Activated CD8-positive, alpha-beta T cell treated with anti-CD3 and anti-CD28 coated beads, Interleukin-2, amount 10 ng/mL, durations not matched to agents 7 days and 5 days (primary cell): ENCODE measurements at regions not wholly inside any gene's neighbourhood (a gene's known extent, or its start where the extent isn't known, plus 50 kb on each side); places are given as distances from the start of the nearest gene placed in this dataset.

Experiments used
- ATAC-seq: fragments of 150-1000 bp; cut with Tn5 transposase; one replicate; pipeline ENCODE4 v1.10.0; 2021; ENCODE audit warnings: moderate library complexity
- CTCF ChIA-PET: fragments of 350-600 bp; sonication (Branson Sonifier 250); formaldehyde crosslinking; loops from one replicate; lab custom pipeline; 2021; ENCODE audit warnings: antibody characterized with exemption; lab: Charles Lee
- POLR2A ChIA-PET: fragments of 350-600 bp; sonication (Branson Sonifier 250); formaldehyde crosslinking; loops from one replicate; lab custom pipeline; 2021; ENCODE audit warnings: antibody characterized with exemption; lab: Charles Lee
- DNase-seq: peaks from one replicate; pipeline ENCODE4 v3.0.0-alpha.2; 2020
- H3K27ac Mint-ChIP-seq: one replicate; pipeline ENCODE4 v1.8.0; 2021; ENCODE audit warnings: mild to moderate bottlenecking, mixed read lengths
- H3K27me3 Mint-ChIP-seq: one replicate; pipeline ENCODE4 v1.8.0; 2021; ENCODE audit warnings: low read depth, mixed read lengths
- H3K36me3 Mint-ChIP-seq: one replicate; pipeline ENCODE4 v1.8.0; 2021; ENCODE audit warnings: low read depth, mixed read lengths
- H3K4me1 Mint-ChIP-seq: one replicate; pipeline ENCODE4 v1.8.0; 2021; ENCODE audit warnings: low read depth, mixed read lengths
- H3K4me3 Mint-ChIP-seq: one replicate; pipeline ENCODE4 v1.8.0; 2021; ENCODE audit warnings: mild to moderate bottlenecking, mixed read lengths
- H3K9me3 Mint-ChIP-seq: one replicate; pipeline ENCODE4 v1.8.0; 2022; ENCODE audit warnings: mixed read lengths; ENCODE audit not compliant: insufficient read depth

DNA sequence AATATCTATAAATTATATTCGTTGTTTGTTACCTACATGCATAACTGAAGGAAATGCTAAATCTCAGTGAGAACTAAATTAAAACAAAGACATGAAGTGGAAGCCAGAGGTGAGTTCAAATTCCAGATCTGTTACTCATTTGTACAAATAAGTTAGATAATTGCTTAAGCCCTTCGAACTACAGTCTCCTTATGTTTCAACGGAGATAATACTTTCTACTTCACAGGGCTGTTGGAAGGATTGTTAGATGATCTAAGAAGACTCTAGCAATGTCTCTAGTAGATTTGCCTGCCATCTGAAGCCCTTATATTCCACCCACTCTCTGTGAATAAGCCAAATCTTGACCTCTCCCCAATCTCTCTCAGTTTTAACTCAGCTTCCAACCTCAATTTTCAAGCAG is 125.8 kb downstream of the P2RY1 start:
- ATAC-seq (no peak), DNase-seq (no peak)
- no peak overlapping the region for H3K27ac Mint-ChIP-seq
- no peaks in the 10 kb centered on the region for H3K27me3 Mint-ChIP-seq
- no peaks in the 10 kb centered on the region for H3K9me3 Mint-ChIP-seq
- POLR2A ChIA-PET, result no interaction called here
- H3K4me1 Mint-ChIP-seq, result no peaks in the 10 kb centered on the region
- H3K36me3 Mint-ChIP-seq, result no peaks in the 10 kb centered on the region
- no peak overlapping the region for H3K4me3 Mint-ChIP-seq
- CTCF ChIA-PET, result no interaction called here

DNA sequence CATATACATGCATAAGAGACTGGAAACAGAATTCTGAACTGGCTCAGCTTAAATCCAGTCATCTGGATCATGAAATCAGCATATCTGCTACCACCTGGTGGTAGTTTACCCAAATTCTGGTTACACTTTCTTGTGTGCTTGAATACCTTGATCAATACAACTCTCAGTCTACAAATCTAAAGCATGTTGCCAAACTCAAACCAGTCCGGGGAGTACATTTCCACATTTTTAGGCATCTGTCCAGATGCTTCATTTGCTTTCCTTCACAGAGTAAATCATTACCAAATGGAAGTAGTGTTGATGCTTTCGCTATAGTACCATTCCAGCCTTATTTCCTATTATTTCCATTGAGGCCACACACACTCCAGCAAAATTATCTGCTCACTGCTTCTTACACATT is 126.4 kb downstream of the P2RY1 start:
- no peak for ATAC-seq
- no peaks in the 10 kb centered on the region for H3K36me3 Mint-ChIP-seq
- CTCF ChIA-PET, result no interaction called here

DNA sequence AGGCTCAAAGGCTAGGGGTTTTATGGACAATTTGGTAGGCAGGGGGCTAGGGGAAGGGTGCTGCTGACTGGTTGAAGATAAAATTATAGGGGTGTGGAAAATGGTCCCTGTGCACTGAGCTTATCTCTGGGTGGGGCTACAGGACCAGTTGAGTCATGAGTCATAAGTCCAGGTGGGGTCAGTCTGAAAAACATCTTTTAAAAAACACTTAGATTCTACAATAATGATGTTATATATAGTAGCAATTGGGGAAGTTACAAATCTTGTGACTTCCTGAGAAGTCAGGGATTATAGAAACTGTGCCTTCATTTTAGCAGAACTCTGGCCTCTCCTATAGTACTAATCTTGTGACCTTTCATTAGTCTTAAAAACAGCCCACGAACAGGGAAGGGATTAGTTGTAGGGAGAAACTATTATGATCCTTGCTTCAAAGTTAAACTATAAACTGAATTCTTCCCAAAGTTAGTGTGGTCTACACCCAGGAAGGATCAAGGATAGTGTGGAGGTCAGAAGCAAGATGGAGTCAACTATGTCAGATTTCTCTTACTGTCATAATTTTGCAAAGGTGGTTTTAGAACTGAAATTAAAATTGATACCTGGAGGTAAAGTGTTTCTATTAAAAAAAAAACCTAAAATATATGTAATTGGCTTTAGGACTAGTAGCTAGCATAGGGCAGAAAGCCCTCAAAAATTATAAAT is 130.1 kb downstream of the P2RY1 start:
- H3K36me3 Mint-ChIP-seq, result no peaks in the 10 kb centered on the region
- ChIA-PET POLR2A (no interaction called here), CTCF (no interaction called here)
- H3K9me3 Mint-ChIP-seq, result no peaks in the 10 kb centered on the region
- H3K27me3 Mint-ChIP-seq, result no peaks in the 10 kb centered on the region
- H3K4me1 Mint-ChIP-seq, result no peaks in the 10 kb centered on the region
- H3K4me3 Mint-ChIP-seq, result no peak overlapping the region
- H3K27ac Mint-ChIP-seq, result no peak overlapping the region
- ATAC-seq (no peak), DNase-seq (no peak)

More for the DNA sequence above, 126.4 kb downstream of the P2RY1 start:
- H3K4me1 Mint-ChIP-seq, result no peaks in the 10 kb centered on the region
- POLR2A ChIA-PET, result no interaction called here
- H3K27me3 Mint-ChIP-seq, result no peaks in the 10 kb centered on the region
- DNase-seq, result no peak
- H3K4me3 Mint-ChIP-seq, result no peak overlapping the region
- no peak overlapping the region for H3K27ac Mint-ChIP-seq
- no peaks in the 10 kb centered on the region for H3K9me3 Mint-ChIP-seq

DNA sequence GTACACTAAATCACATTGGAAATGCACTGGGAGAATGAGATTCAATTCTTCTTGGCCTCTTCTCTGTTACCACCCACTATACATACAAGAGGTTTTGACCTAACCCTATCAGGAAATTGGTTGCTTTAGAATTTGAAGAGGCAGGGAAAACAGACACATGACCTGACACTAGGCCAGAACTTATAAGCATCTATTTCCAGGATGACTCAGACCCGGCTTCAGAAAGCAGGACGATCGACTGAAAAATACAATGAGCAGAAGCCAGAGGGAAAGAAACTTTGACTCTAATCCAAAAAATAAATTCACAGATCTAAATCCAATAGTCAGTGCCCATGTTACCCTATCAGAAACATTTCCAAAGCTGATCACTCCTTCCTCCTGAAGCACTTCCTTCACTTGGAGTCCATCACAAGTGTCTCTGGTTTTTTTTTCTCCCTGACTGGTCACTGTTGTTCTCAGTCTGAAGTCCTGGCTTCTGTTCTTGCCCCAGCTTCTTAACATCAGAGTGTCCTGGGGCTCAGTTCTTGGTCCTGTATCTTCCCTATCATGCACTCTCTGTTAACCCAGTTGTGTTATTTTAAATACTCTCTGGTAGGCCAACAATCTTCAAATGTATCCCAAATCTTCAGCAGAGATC is 133.6 kb downstream of the P2RY1 start:
- ATAC-seq (no peak), DNase-seq (no peak)
- ChIA-PET CTCF (no interaction called here), POLR2A (no interaction called here)
- no peaks in the 10 kb centered on the region for H3K4me1 Mint-ChIP-seq
- peaks cover 3% of the 10 kb centered on the region for H3K27me3 Mint-ChIP-seq
- H3K9me3 Mint-ChIP-seq, result no peaks in the 10 kb centered on the region
- no peak overlapping the region for H3K4me3 Mint-ChIP-seq
- H3K27ac Mint-ChIP-seq, result no peak overlapping the region
- H3K36me3 Mint-ChIP-seq, result no peaks in the 10 kb centered on the region

DNA sequence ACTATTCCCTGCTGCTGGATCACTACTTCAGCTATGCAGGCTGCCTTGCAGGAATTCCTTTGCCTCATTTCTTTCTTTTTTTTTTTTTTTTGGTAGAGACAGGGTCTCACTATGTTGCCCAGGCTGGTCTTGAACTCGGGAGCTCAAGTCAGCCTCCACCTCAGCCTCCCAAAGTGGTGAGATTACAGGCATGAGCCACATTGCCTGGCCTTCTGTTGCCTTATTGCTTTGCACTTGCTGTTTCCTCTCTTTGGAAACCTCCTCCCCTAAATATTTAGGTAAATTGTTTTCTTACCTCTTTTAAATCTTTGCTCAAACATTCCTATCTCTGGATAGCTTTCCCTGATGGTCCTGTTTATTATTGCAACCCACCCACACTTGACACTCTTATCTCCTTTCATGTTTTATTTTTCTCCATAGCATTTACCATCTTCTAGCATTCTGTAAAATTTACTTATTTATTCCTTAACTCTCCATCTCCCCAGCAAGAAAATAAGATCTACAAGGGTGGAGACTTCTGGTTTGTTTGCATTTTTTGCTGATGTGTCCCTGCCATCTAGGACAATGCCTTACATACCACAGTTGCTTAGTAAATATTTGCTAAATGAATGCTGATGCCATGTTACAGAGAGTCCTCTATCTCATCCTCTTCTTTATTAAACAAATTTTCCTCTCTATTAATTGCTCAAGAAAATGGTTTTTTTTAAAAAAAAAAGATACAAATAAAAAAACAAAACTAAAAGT is 134.8 kb downstream of the P2RY1 start:
- Mint-ChIP-seq H3K4me1 (no peaks in the 10 kb centered on the region), H3K27ac (no peak overlapping the region), H3K9me3 (no peaks in the 10 kb centered on the region), H3K27me3 (peaks cover 3% of the 10 kb centered on the region), H3K36me3 (no peaks in the 10 kb centered on the region), H3K4me3 (no peak overlapping the region)
- CTCF ChIA-PET, result no interaction called here
- DNase-seq, result no peak
- ATAC-seq, result no peak
- POLR2A ChIA-PET, result no interaction called here

DNA sequence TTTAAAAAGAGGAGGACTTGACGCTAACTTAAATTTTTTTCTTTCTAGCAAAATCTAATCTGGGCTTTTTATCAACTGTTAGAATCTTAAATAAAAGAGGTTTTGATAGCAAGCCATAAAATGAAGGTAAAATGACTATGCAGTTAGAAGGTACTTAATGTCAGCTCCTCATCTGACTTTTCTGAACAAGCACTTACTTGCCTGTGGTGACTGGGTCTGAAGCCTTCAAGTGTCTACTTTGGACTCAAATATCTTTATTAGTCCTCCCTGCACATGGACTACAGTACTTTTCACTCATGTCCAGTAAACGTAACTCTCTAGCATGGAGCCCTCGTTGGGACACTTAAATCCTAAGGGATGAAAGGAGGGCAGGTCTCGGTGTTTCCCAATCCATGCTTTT is 135.9 kb downstream of the P2RY1 start:
- POLR2A ChIA-PET, result no interaction called here
- Mint-ChIP-seq H3K36me3 (no peaks in the 10 kb centered on the region), H3K27ac (no peak overlapping the region), H3K27me3 (peaks cover 3% of the 10 kb centered on the region), H3K4me3 (no peak overlapping the region), H3K9me3 (no peaks in the 10 kb centered on the region), H3K4me1 (no peaks in the 10 kb centered on the region)
- no peak for DNase-seq
- no peak for ATAC-seq
- CTCF ChIA-PET, result no interaction called here

DNA sequence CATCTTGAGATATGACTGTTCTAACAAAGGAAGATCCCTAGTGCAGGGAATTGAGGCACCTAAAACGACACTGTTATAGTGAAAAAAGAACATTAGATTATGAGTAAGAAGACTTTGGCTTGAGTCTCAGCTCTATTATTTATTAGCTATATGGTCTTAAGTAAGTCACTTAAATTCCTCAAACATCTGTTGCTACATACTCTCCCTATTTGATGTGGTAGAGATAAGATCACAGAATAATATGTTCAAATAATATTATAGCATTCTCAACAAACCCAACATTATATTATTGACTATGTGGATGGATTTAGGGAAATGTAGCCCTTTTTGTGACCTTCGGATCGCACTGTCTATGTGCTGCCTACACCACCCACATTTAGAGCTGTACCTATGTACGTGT is 136.9 kb downstream of the P2RY1 start:
- ATAC-seq, result no peak
- ChIA-PET CTCF (no interaction called here), POLR2A (no interaction called here)
- no peak overlapping the region for H3K4me3 Mint-ChIP-seq
- H3K27ac Mint-ChIP-seq, result no peak overlapping the region
- H3K36me3 Mint-ChIP-seq, result no peaks in the 10 kb centered on the region
- DNase-seq, result no peak
- no peaks in the 10 kb centered on the region for H3K9me3 Mint-ChIP-seq
- H3K27me3 Mint-ChIP-seq, result peaks cover 3% of the 10 kb centered on the region
- H3K4me1 Mint-ChIP-seq, result no peaks in the 10 kb centered on the region

DNA sequence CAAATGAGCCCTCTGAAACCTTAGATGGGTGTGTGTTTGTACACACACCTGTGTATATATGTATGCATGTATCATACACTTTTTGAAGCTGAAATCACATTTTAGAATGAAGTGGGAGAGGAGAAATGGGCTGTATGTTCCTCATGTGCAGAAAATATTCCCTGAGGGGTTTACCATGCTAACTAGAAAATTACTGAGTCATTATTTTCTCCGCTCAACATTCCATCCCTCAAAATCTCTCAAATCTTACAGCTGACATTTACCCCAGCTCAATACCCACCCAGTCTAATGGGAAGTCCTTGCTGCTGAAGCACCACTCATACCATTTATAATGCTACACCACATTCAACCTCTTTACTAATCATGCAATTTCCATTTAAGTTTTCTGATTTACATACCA is 138.6 kb downstream of the P2RY1 start:
- ChIA-PET POLR2A (no interaction called here), CTCF (no interaction called here)
- no peaks in the 10 kb centered on the region for H3K36me3 Mint-ChIP-seq
- H3K9me3 Mint-ChIP-seq, result no peaks in the 10 kb centered on the region
- H3K27me3 Mint-ChIP-seq, result peaks cover 3% of the 10 kb centered on the region
- ATAC-seq (no peak), DNase-seq (no peak)
- no peak overlapping the region for H3K27ac Mint-ChIP-seq
- no peak overlapping the region for H3K4me3 Mint-ChIP-seq
- H3K4me1 Mint-ChIP-seq, result no peaks in the 10 kb centered on the region

DNA sequence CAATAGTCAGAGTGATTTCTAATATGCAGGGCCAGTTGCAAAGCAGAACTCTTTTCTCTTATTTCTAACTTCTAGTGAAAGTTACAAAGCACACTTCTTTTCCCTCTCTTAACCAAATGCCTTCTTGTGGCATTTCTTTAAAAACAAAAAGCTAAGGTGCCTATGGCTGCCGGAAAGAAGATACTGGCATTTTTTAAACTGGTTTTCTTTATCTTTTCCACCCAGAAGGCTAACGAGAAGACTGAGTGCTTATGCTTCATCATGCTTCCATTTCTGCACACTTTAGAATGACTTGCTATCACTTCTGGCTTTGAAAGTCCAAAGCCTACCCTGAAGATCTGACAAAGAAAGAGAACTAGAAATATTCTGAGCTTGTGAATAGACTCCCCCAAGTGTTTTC is 141.3 kb downstream of the P2RY1 start:
- ATAC-seq (no peak), DNase-seq (no peak)
- ChIA-PET CTCF (no interaction called here), POLR2A (no interaction called here)
- H3K36me3 Mint-ChIP-seq, result no peaks in the 10 kb centered on the region
- H3K4me3 Mint-ChIP-seq, result no peak overlapping the region
- H3K4me1 Mint-ChIP-seq, result no peaks in the 10 kb centered on the region
- no peaks in the 10 kb centered on the region for H3K9me3 Mint-ChIP-seq
- H3K27ac Mint-ChIP-seq, result no peak overlapping the region
- H3K27me3 Mint-ChIP-seq, result no peaks in the 10 kb centered on the region

DNA sequence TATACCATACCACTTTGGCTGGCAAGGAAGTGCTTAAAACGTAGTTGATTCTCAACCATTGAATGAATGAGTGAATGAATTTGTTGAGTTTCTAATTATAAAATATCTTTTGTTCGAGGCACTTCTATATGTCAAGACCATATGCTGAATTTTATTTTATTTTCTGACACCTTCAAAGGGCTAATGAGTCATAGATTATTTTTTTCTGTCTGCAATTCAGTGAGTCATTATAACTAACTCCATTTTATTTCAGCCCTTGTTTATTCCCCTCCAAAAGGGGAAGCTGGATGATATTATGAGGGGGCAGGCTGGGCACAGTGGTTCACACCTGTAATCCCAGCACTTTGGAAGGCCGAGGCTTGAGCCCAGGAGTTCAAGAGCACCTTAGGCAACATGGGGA is 142.4 kb downstream of the P2RY1 start:
- Mint-ChIP-seq H3K9me3 (no peaks in the 10 kb centered on the region), H3K27ac (no peak overlapping the region), H3K27me3 (no peaks in the 10 kb centered on the region), H3K4me3 (no peak overlapping the region), H3K4me1 (no peaks in the 10 kb centered on the region), H3K36me3 (no peaks in the 10 kb centered on the region)
- ChIA-PET POLR2A (no interaction called here), CTCF (no interaction called here)
- ATAC-seq, result no peak
- no peak for DNase-seq

DNA sequence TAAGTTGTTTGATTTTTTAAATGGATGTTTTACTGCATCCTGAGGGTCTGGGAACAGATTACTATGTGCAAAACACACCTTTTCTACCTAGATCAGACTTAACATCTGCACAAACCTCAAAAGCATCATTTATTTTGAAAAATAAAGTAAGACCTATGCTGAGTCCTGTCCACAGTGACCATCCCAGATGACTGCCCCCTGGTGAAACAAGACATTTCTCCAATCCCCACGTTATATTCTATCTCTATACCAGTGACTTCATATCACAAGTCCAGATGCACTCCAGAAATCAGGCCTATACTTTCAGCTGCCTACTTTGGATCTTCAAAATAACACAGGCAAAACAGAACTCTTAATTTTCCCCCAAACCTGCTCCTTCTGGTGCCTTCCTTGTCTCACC is 143.2 kb downstream of the P2RY1 start:
- ChIA-PET CTCF (no interaction called here), POLR2A (no interaction called here)
- Mint-ChIP-seq H3K27ac (no peak overlapping the region), H3K36me3 (no peaks in the 10 kb centered on the region), H3K4me1 (no peaks in the 10 kb centered on the region), H3K9me3 (no peaks in the 10 kb centered on the region), H3K4me3 (no peak overlapping the region), H3K27me3 (no peaks in the 10 kb centered on the region)
- ATAC-seq (no peak), DNase-seq (no peak)

DNA sequence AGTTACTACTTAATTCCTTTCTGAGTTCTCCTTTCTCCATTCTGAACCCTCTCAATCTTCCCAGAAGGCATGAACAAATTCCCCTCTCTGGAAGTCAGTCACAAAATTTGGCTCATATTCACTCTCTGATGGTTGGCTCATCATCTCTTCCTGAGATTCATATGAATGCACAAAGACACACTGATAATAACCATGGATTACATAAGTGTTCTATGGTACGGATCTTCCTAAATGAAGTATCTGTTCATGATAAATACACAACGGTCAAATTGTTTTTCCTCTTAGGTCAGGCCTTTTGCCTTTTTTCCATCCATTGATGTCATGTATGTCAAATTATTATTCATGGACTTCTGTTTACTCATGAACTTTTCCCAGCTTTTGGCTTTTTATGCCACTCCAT is 162.6 kb downstream of the P2RY1 start:
- H3K27ac Mint-ChIP-seq, result no peak overlapping the region
- H3K9me3 Mint-ChIP-seq, result no peaks in the 10 kb centered on the region
- ChIA-PET POLR2A (no interaction called here), CTCF (no interaction called here)
- DNase-seq, result no peak
- no peak overlapping the region for H3K4me3 Mint-ChIP-seq
- H3K4me1 Mint-ChIP-seq, result no peaks in the 10 kb centered on the region
- no peak for ATAC-seq
- no peaks in the 10 kb centered on the region for H3K27me3 Mint-ChIP-seq
- H3K36me3 Mint-ChIP-seq, result no peaks in the 10 kb centered on the region
